HepG2 (cell line): ENCODE measurements at regions not wholly inside any gene's neighbourhood (a gene's known extent, or its start where the extent isn't known, plus 50 kb on each side); places are given as distances from the start of the nearest gene placed in this dataset.

Source experiments
- ATAC-seq: fragments of 200-7000 bp; cut with Tn5 transposase; 3 replicates; pipeline ENCODE4 v1.9.1; 2020; ENCODE audit warnings: mild to moderate bottlenecking, moderate library complexity
- BruUV-seq: library from RNA; stranded (reverse); fragments of 400-500 nt; replicated peaks from 2 replicates; lab custom pipeline; 2021; lab: Mats Ljungman, UMichigan
- CTCF ChIA-PET: fragments of 300-600 bp; formaldehyde crosslinking; extraction: SDS; loops from one replicate; lab custom pipeline; 2021; ENCODE audit warnings: low total read pairs, inconsistent platforms, low intra/inter-chr PET ratio; lab: Yijun Ruan, JAX
- POLR2A ChIA-PET: fragments of 350-600 bp; sonication (Branson Sonifier 250); formaldehyde crosslinking; loops from one replicate; lab custom pipeline; 2020; ENCODE audit warnings: antibody characterized with exemption, inconsistent platforms; lab: Yijun Ruan, JAX
- DNase-seq: peaks from one replicate; pipeline ENCODE4 v3.0.0-alpha.2; 2015; ENCODE audit warnings: low spot score
- FAIRE-seq: peaks from 3 replicates; lab custom pipeline; 2011; peaks lifted over from hg19 to GRCh38; lab: Jason Lieb, UNC
- H2AFZ ChIP-seq: one replicate; pipeline ENCODE4 v1.6.1; 2011; ENCODE audit warnings: low read length, inconsistent platforms
- H3K27ac ChIP-seq: fragments of 300-600 bp; 3 replicates; pipeline ENCODE4 v1.8.0; 2011; ENCODE audit warnings: mixed run types, mild to moderate bottlenecking, mixed read lengths, low read length, inconsistent platforms; ENCODE audit not compliant: insufficient read depth; ENCODE audit errors: extremely low read length
- H3K27me3 ChIP-seq, 2 experiments: fragments of 200-600 bp in 1 of 2; 2 replicates in 1 of 2; 3 replicates in 1 of 2; pipeline versions ENCODE4 v1.6.0 to v1.8.0; 2011; ENCODE audit warnings: low read length in 2 of 2, mild to moderate bottlenecking in 2 of 2, moderate library complexity in 2 of 2, inconsistent platforms in 1 of 2; ENCODE audit not compliant: insufficient read depth in 2 of 2, control insufficient read depth in 1 of 2
- H3K36me3 ChIP-seq, 2 experiments: fragments of 200-600 bp in 1 of 2; replicated peaks in 1 of 2; 2 replicates in 1 of 2; 3 replicates in 1 of 2; pipeline versions ENCODE4 v1.5.1 to v1.8.0; 2011; ENCODE audit warnings: low read length in 2 of 2, inconsistent platforms in 1 of 2; ENCODE audit not compliant: insufficient read depth in 2 of 2, control insufficient read depth in 1 of 2
- H3K4me1 ChIP-seq: 2 replicates; pipeline ENCODE4 v1.5.1; 2012; ENCODE audit warnings: low read length, inconsistent platforms; ENCODE audit not compliant: insufficient read depth
- H3K4me2 ChIP-seq: 2 replicates; pipeline ENCODE4 v1.6.0; 2011; ENCODE audit warnings: low read depth, low read length, inconsistent platforms
- H3K4me3 ChIP-seq, 3 experiments: fragments of 200-600 bp in 1 of 3; sonication (generic), shearing (Covaris generic) in 1 of 3; replicated peaks in 1 of 3; 2 replicates each; pipeline ENCODE4 v1.5.1; 2011 to 2016; ENCODE audit warnings: low read length in 3 of 3, inconsistent platforms in 2 of 3, low read depth in 2 of 3, mild to moderate bottlenecking in 2 of 3, control low read depth in 1 of 3, mixed read lengths in 1 of 3; ENCODE audit not compliant: insufficient read depth in 1 of 3
- H3K79me2 ChIP-seq: one replicate; pipeline ENCODE4 v1.6.1; 2011; ENCODE audit warnings: low read length, inconsistent platforms; ENCODE audit not compliant: insufficient read depth
- H3K9ac ChIP-seq: 2 replicates; pipeline ENCODE4 v1.6.0; 2011; ENCODE audit warnings: mild to moderate bottlenecking, low read depth, low read length, inconsistent platforms; ENCODE audit not compliant: insufficient read depth
- H3K9me3 ChIP-seq: 2 replicates; pipeline ENCODE4 v1.5.1; 2012; ENCODE audit warnings: mild to moderate bottlenecking, low read length
- H4K20me1 ChIP-seq: 2 replicates; pipeline ENCODE4 v1.6.0; 2011; ENCODE audit warnings: inconsistent platforms, mild to moderate bottlenecking, low read length, moderate library complexity; ENCODE audit not compliant: insufficient read depth
- CHD4 ChIP-seq: fragments of 200-600 bp; sonication (generic); IDR thresholded peaks from 2 replicates; pipeline ENCODE4 v1.7.0; 2017; ENCODE audit warnings: mild to moderate bottlenecking, low read length, borderline replicate concordance
- EHMT2 ChIP-seq: fragments of 200-600 bp; sonication (generic); IDR thresholded peaks from 2 replicates; pipeline ENCODE4 v1.7.0; 2017; ENCODE audit warnings: antibody characterized with exemption, low read depth, low read length, borderline replicate concordance
- HCFC1 ChIP-seq: fragments of 150-350 bp; IDR thresholded peaks from 2 replicates; pipeline ENCODE4 v1.6.1; 2014; ENCODE audit warnings: low read depth, low read length
- IRF2 ChIP-seq: IDR thresholded peaks from 2 replicates; pipeline ENCODE4 v1.6.1; 2018; ENCODE audit warnings: missing genetic modification reagents, missing compliant biosample characterization
- MATR3 ChIP-seq: sonication (generic); formaldehyde crosslinking; IDR thresholded peaks from 2 replicates; pipeline ENCODE4 v1.4.0; 2020; ENCODE audit warnings: missing genetic modification reagents
- MEIS2 ChIP-seq: sonication (generic); formaldehyde crosslinking; IDR thresholded peaks from 2 replicates; pipeline ENCODE4 v1.9.0; 2021; ENCODE audit warnings: mild to moderate bottlenecking, missing genetic modification reagents
- NCOA1 ChIP-seq: sonication (generic); formaldehyde crosslinking; IDR thresholded peaks from 2 replicates; pipeline ENCODE4 v1.9.0; 2021; ENCODE audit warnings: missing genetic modification reagents
- PHF8 ChIP-seq: sonication (generic); formaldehyde crosslinking; IDR thresholded peaks from 2 replicates; pipeline ENCODE4 v1.5.0; 2020; ENCODE audit warnings: missing genetic modification reagents
- TRIM24 ChIP-seq: sonication (generic); formaldehyde crosslinking; IDR thresholded peaks from 2 replicates; pipeline ENCODE4 v1.8.0; 2022; ENCODE audit warnings: mild to moderate bottlenecking, missing genetic modification reagents
- ZFP36L2 ChIP-seq: sonication (generic); formaldehyde crosslinking; IDR thresholded peaks from 2 replicates; pipeline ENCODE4 v1.4.0; 2020; ENCODE audit warnings: missing genetic modification reagents
- ZNF138 ChIP-seq: sonication (generic); formaldehyde crosslinking; IDR thresholded peaks from 2 replicates; pipeline ENCODE4 v1.5.0; 2020; ENCODE audit warnings: mild to moderate bottlenecking, low read depth, missing genetic modification reagents
- ZNF564 ChIP-seq: sonication (generic); formaldehyde crosslinking; IDR thresholded peaks from 2 replicates; pipeline ENCODE4 v1.8.1; 2023; ENCODE audit warnings: mild to moderate bottlenecking, missing genetic modification reagents
- WGBS: methylation state at CpG from one replicate; pipeline ENCODE4 v1.1.6; 2017; ENCODE audit warnings: low lambda C conversion rate; 5-methylcytosine and 5-hydroxymethylcytosine counted together
- in situ Hi-C: cut with HindIII; loops from 2 replicates; pipeline ENCODE4 v1.10.0; 2017; ENCODE audit warnings: low pct_unique_long_range_greater_than_20kb; ENCODE audit not compliant: extremely low pct_ligation_motif_present
- intact Hi-C: fragments of 100-400 bp; cut with micrococcal nuclease; formaldehyde crosslinking; loops from one replicate; pipeline ENCODE4 v1.10.0; 2022; ENCODE audit not compliant: unreplicated experiment
- TF ChIP-seq, protein P1 (sequence below): sonication (generic); formaldehyde crosslinking; IDR thresholded peaks from 2 replicates; pipeline ENCODE4 v1.4.0; 2020; ENCODE audit warnings: mild to moderate bottlenecking, missing genetic modification reagents, borderline replicate concordance
- TF ChIP-seq, protein P2 (sequence below): sonication (generic); formaldehyde crosslinking; IDR thresholded peaks from 2 replicates; pipeline ENCODE4 v1.4.0; 2020; ENCODE audit warnings: missing genetic modification reagents
- TF ChIP-seq, protein P3 (sequence below): sonication (generic); formaldehyde crosslinking; IDR thresholded peaks from 2 replicates; pipeline ENCODE4 v1.8.1; 2022; ENCODE audit warnings: low read depth, mild to moderate bottlenecking, missing genetic modification reagents
- TF ChIP-seq, protein P4 (sequence below): sonication (generic); formaldehyde crosslinking; IDR thresholded peaks from 2 replicates; pipeline ENCODE4 v1.5.0; 2020; ENCODE audit warnings: mild to moderate bottlenecking, missing genetic modification reagents, borderline replicate concordance

DNA sequence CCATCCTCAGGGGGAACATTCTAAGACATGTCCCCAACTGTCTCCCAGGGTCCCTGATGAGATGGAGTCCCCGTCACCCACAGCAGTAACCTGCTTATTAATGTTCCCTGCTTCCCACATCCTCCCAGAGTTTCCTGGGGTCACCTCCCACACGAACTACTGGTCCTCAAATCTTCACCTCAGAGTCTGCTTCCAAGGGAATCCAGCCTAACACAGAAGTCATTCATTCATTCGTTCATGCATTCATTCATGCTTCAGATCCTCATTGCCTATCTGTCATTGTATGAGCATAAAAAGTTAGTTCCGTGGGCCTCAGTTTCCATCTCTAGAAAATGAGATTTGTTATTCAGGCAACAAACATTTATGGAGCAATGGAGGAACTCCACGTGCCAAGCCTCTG is 516.2 kb downstream of the SHQ1 start:
- Histone ChIP-seq H3K4me2 (no peak overlapping the region), H3K4me1 (no peaks in the 10 kb centered on the region), H3K27me3 (peaks cover 2 to 18% of the 10 kb centered on the region in 2 experiments; a peak in 1 of 5 replicates), H2AFZ (no peak overlapping the region), H4K20me1 (no peaks in the 10 kb centered on the region), H3K27ac (no peak overlapping the region), H3K36me3 (no peaks in the 10 kb centered on the region), H3K9me3 (no peaks in the 10 kb centered on the region), H3K4me3 (no peak overlapping the region), H3K9ac (no peak overlapping the region), H3K79me2 (no peaks in the 10 kb centered on the region)
- BruUV-seq, result no TSS peak
- ATAC-seq (no peak), DNase-seq (no peak), FAIRE-seq (no peak)
- in situ Hi-C loops (no loop called here), intact Hi-C loops (no loop called here)
- ChIA-PET CTCF (no interaction called here), POLR2A (no interaction called here)
- TF ChIP-seq, protein P1, sequence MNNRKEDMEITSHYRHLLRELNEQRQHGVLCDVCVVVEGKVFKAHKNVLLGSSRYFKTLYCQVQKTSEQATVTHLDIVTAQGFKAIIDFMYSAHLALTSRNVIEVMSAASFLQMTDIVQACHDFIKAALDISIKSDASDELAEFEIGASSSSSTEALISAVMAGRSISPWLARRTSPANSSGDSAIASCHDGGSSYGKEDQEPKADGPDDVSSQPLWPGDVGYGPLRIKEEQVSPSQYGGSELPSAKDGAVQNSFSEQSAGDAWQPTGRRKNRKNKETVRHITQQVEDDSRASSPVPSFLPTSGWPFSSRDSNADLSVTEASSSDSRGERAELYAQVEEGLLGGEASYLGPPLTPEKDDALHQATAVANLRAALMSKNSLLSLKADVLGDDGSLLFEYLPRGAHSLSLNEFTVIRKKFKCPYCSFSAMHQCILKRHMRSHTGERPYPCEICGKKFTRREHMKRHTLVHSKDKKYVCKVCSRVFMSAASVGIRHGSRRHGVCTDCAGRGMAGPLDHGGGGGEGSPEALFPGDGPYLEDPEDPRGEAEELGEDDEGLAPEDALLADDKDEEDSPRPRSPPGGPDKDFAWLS (CRISPR knock-in tag), result no peak
- no peak for TF ChIP-seq HCFC1
- TF ChIP-seq, protein P2, sequence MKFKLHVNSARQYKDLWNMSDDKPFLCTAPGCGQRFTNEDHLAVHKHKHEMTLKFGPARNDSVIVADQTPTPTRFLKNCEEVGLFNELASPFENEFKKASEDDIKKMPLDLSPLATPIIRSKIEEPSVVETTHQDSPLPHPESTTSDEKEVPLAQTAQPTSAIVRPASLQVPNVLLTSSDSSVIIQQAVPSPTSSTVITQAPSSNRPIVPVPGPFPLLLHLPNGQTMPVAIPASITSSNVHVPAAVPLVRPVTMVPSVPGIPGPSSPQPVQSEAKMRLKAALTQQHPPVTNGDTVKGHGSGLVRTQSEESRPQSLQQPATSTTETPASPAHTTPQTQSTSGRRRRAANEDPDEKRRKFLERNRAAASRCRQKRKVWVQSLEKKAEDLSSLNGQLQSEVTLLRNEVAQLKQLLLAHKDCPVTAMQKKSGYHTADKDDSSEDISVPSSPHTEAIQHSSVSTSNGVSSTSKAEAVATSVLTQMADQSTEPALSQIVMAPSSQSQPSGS (CRISPR knock-in tag), result no peak
- no peak for TF ChIP-seq MEIS2
- TF ChIP-seq NCOA1, result no peak
- no peak for TF ChIP-seq ZNF138 (CRISPR knock-in tag)
- TF ChIP-seq, protein P3, sequence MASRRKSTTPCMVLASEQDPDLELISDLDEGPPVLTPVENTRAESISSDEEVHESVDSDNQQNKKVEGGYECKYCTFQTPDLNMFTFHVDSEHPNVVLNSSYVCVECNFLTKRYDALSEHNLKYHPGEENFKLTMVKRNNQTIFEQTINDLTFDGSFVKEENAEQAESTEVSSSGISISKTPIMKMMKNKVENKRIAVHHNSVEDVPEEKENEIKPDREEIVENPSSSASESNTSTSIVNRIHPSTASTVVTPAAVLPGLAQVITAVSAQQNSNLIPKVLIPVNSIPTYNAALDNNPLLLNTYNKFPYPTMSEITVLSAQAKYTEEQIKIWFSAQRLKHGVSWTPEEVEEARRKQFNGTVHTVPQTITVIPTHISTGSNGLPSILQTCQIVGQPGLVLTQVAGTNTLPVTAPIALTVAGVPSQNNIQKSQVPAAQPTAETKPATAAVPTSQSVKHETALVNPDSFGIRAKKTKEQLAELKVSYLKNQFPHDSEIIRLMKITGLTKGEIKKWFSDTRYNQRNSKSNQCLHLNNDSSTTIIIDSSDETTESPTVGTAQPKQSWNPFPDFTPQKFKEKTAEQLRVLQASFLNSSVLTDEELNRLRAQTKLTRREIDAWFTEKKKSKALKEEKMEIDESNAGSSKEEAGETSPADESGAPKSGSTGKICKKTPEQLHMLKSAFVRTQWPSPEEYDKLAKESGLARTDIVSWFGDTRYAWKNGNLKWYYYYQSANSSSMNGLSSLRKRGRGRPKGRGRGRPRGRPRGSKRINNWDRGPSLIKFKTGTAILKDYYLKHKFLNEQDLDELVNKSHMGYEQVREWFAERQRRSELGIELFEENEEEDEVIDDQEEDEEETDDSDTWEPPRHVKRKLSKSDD, result no peak
- TF ChIP-seq, protein P4, sequence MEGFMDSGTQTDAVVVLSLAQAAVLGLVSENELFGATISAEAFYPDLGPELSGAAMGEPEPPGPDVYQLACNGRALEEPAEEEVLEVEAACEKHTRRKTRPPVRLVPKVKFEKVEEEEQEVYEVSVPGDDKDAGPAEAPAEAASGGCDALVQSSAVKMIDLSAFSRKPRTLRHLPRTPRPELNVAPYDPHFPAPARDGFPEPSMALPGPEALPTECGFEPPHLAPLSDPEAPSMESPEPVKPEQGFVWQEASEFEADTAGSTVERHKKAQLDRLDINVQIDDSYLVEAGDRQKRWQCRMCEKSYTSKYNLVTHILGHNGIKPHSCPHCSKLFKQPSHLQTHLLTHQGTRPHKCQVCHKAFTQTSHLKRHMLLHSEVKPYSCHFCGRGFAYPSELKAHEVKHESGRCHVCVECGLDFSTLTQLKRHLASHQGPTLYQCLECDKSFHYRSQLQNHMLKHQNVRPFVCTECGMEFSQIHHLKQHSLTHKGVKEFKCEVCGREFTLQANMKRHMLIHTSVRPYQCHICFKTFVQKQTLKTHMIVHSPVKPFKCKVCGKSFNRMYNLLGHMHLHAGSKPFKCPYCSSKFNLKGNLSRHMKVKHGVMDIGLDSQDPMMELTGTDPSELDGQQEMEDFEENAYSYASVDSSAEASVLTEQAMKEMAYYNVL (CRISPR knock-in tag), result no peak
- TF ChIP-seq EHMT2, result no peak
- no peak for TF ChIP-seq ZFP36L2
- no peak for TF ChIP-seq MATR3 (CRISPR knock-in tag)
- TF ChIP-seq ZNF564, result no peak
- TF ChIP-seq TRIM24 (CRISPR knock-in tag), result no peak
- TF ChIP-seq IRF2 (CRISPR knock-in tag), result no peak
- TF ChIP-seq PHF8, result no peak
- TF ChIP-seq CHD4, result no peak
- WGBS, result 1% methylated on average over 5 of the region's 5 CpGs
